GM19397 (cell line): ENCODE measurements at regions not wholly inside any gene's neighbourhood (a gene's known extent, or its start where the extent isn't known, plus 50 kb on each side); places are given as distances from the start of the nearest gene placed in this dataset.
"Not testable (repeated sequence)": the region's sequence is repeated elsewhere in the genome, so short reads cannot be mapped to it uniquely, and the experiment has no call there.

Source experiments
- ATAC-seq: cut with Tn5 transposase; IDR thresholded peaks from one replicate; pipeline ENCODE4 v1.9.1; 2021; ENCODE audit warnings: mild to moderate bottlenecking, moderate library complexity; ENCODE audit not compliant: unreplicated experiment

DNA sequence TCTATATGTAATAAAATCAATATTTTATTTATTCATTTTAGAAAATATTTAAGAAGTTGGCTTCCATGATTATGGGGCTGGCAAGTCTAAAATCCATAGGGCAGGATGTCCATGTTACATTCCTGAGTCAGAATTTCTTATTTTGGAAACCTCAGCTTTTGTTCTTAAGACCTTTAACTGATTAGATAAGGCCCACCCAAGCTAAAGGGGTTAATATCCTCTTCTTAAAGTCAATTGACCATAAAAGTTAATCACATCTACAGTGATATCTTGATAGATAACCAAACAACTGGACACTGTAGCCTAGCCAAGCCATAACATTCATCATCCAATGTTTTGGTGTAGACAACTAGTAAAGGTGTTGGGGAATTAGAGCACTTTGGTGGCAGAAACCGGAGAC, 1035.4 kb upstream of the ZEB2 start:
- no peak for ATAC-seq

DNA sequence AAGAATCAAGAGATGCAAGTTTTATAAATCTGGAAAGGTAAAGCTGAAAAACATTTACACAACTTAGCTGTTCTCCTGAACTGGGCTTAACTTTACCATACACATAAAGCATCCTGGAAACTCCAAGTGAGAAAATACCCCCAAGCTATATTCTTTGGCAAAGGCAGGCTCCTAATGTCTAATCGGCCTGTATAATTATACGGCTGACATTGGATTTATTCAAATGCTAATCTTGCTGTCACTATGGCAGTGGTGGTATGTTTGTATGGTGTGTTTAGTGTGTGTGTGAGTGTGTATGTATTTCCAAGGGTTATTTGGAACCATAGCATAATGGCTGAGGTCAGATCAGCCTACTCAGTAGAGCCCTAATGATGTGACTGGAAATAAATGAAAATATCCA, 1031.8 kb upstream of the ZEB2 start:
- no peak for ATAC-seq

DNA sequence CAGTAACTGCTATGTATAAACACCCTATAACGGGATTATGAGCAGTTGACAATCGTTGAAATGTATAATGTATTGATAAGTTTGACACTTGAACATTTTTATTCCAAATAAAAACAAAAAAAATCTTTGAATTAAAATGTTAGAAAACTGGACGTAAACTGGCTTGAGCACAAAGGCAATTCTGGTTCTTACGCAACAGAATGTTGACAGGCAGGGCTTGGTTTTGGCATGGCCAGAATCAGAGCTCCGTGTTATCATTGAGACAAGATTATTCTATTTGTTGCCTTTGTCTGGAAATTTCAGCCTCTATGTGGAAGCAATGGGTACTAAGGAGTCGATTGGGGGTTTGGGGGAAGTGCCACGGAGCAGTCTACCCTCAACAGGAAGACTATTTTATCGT, 1028.6 kb upstream of the ZEB2 start:
- ATAC-seq, result no peak

DNA sequence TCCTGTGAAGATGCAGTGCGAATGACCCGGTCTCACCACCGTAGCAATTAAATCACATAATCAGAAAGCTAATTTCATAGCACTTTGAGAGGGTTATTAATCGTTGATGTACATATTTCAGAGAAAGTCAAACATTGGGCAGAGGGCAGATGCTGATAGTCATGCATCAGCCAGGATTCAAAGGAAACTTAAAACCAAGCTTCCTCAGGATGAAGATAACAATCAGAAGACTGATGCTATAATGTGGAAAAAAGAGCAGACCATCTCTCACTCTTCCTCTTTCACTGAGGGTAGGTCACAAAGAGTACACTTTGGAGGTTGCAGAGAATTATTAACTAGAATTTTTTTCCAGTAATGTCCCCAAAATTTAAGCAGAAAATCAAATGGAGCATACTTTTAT, 1027.7 kb upstream of the ZEB2 start:
- ATAC-seq, result no peak

DNA sequence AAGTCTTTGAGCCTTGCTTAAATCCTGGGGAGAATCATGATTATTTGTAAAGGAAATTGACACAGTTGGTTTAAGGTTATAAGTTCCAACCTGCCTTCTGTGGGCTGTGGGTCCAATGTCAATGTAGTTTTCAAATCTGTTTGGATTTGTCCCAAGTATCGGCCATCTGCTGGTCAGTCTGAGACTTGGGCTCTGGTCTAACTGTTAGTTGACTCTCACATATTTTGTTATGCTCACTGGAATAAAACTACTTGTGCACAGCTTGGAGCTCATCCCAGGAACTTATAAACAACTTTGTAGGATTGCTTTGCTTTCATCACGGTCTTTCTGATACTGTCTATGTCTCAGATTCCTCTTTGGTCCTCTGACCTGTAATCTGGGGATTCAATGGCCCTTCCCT, 1026.2 kb upstream of the ZEB2 start:
- no peak for ATAC-seq

DNA sequence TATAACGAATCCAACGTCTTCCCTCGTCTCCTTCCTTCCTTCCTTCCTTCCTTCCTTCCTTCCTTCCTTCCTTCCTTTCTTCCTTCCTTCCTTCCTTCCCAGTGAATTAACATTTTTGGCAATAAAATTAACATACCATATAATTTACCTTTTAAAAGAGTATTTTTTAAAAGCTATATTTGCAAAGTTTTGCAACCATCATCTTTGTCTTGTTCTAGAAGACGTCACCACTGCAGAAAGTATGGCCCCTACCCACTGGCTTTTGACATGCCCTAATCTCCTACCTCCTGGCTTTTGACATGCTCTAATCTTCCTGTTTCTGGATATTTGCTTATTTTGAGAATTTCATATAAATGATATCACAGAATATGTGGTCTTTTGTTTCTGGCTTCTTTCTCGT, 1023.9 kb upstream of the ZEB2 start:
- ATAC-seq, result no peak

DNA sequence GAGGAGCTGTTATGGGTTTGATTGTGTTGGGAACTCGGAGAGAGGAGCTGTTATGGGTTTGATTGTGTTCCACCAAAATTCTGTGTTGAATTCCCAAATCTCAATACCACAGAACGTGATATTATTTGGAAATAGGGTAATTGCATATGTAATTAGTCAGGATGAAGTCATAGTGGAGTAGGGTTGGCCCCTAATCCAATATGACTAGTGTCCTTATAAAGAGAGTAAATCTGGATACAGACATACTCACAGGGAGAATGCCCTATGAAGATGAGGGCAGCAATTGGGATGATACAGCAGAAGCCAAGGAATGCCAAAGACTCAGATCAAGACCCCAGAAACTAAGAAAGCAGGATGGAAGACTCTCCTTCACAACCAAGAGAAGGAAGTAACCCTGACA, 1023.2 kb upstream of the ZEB2 start:
- no peak for ATAC-seq

DNA sequence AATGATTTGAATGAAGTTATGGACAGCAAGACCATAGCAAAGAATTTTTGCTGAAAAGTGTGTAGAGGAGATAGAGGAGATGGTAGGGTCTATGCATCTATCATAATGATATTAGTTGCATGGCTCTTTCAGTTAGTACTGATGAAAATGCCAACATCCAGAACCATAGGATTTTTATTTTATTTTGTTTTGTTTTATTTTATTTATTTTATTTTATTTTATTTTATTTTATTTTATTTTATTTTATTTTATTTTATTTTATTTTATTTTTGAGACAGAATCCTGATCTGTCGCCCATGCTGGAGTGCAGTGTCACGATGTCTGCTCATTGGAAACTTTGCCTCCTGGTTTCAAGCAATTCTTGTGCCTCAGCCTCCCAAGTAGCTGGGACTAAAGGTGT, 1021.1 kb upstream of the ZEB2 start:
- no peak for ATAC-seq

DNA sequence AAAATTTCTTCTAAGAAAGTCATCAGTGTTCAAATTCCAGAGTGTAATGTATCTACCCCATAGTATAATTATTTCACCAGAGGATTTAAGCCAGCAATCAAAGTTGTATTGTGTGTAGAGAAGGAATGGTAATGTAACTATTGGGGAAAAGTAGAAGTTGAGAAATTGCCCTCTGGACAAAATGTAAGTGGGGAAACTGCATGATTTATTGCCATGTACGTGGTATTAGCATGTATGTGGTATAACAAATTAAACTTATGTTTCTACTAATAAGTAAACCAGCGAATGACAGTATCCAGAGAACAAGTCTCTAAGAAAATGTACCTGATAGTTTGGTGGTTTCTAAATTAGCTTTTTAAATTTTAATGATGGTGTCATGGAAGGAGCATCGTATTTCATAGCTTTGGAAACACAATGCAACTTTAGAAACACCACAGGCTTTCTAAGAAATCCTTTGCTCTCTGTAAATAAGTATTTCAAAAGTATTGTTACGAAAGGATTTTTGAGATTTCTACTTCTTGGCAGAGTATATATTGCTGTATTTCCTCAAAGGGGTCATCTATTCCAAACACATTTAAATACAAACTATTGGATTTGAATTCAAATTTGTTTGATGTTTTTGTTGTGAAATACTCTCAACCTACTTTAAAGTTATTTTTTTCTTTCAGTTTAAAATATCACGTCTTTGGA, 1018.9 kb upstream of the ZEB2 start:
- no peak for ATAC-seq

DNA sequence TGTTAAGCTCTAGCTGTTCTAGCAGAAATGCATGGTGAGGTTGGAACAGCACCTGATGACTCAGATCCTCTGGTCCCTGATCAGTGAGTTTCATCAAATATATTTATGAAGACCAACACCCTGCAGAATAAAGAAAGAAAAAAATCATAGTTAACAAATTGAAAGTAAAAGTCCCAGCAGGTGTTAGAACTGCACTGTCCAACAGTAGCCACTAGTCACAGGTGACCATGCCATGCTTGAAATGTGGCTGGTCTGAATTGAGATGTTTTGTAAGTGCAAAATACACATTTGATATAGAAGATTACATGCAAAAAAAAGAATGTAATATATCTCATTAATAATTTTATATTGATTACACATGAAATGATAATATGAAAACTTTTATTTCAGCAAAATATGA, 1010.7 kb upstream of the ZEB2 start:
- no peak for ATAC-seq

DNA sequence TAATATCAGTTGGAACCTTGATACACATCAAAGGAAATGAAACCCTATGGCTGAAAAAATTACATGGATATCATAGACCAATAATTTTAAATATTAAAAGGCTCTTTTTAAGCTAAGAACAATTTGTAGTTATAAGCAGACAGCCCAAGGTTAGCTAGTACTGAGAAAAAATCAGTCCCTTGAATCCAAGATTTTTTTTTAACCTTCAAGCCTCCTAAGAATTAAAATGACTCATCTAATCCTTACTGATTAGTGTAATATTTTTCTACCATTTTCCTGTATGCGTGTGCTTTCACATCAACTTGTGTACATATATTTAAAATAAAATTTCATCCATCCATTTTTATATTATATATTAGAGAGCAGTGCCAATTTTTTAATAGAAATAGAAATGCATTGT, 1004.9 kb upstream of the ZEB2 start:
- ATAC-seq, result no peak

DNA sequence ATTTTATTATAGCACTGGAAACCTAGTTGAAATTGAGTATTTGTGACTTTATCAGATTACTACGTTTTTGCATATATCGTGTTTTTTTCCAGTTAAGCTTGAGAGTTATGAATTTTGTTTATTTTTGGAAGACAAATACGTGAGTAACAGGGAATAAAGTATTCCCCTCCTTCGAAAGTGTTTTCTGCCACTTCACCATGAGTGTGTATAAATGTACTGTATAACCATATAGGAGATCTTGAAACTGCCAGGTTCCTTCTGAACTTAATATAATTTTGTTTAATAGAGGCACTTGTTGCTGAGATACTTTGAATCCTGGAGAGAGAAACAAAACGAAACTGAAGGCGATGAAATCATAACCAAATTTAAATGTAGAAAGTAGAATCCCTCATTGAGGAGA, 1004.4 kb upstream of the ZEB2 start:
- ATAC-seq, result no peak

DNA sequence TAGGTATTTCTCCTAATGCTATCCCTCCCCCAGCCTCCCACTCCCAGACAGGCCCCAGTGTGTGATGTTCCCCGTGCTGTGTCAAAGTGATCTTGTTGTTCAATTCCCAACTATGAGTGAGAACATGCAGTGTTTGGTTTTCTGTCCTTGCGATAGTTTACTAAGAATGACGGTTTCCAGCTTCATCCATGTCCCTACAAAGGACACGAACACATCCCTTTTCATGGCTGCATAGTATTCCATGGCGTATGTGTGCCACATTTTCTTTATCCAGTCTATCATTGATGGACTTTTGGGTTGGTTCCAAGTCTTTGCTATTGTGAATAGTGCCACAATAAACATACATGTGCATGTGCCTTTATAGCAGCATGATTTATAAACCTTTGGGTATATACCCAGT, 999.3 kb upstream of the ZEB2 start:
- not testable (repeated sequence) for ATAC-seq

DNA sequence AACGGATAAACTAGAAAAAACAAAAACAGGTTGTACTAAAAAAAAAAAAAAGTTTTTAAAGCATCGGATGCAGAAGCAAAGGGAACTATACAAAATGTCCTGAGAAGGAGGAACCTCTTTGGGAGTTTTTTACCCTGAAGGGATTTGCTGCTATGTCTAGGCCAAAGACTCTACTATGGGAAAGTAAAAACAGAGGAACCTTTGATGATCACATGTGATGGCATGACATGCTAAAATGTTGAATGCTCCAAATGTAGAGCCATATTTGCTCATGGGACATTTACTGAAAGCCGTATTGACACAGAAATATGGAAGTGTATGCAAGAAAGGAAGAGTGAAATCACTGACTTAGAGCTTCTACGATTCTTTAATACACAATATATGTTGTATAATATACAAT, 992.0 kb upstream of the ZEB2 start:
- no peak for ATAC-seq

DNA sequence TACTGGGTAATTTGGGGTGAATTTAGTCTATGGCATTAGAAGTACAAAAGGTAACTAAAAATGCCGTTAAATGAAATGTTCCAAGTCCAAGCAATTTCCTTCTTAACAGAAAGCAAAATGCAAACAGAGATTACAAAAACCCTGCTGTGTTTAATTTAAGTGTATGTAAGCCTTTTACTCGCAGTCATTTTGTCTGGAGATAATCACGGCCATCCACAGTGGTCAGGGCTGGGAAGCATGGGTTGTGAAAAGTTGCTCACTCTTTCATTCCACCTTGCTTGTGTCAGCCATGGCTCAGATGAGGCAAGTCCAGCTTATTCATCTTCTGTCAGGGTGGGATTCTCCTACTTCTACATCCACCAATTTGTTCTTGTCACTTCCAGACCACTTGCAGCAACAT, 983.6 kb upstream of the ZEB2 start:
- no peak for ATAC-seq

DNA sequence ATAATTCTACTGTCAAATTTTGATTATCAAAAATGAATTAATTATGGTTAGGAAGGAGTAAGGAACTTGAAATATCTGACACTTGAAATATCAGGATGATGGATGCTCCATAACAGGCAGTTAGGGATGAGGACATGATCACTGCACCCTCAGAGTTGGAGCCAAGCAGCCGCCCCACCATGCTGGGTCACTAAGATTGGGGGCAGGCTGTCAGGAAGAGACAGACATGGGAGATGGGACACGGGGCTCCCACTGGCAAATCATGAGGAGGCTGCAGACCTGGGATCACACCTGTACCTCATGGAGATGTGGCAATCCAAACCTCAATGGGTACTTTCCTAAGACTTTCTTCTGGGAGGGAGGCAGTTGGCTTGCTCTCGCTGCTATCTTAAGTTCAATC, 982.0 kb upstream of the ZEB2 start:
- ATAC-seq, result no peak

DNA sequence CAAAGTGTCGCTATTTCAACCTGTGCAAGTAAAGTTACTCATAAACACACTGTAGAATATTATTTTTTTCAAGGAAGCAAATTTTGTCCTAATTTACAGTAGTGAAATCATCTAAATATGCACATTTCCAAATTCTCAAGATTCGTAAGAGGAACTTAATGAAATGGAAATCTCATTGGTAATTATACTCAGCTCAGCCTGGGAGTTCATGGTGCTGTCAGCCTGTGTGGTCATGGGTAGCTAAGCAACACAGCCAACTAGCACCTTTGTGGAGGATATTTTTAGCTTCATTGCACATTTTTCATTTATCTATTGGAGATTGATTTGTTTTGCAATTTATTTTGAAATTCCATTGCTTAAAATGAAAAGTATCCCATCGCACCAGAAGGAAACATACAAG, 975.7 kb upstream of the ZEB2 start:
- ATAC-seq, result no peak

DNA sequence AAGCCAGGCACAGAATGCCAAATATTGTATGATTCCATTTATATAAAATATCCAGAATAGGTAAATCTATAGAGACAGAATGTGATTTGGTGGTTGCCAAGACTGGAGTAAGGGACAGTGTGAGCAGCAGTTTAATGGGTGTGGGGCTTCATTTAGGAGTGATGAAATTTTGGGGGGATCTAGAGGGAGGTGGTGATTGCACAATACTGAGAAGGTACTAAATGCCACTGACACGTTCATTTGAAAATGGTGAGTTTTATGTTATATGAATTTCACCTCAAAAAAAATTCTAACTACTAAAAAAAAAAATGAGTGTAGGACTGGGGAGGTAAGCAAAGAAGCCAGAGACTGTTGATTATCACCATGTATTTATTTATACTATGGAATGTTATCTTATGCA, 974.5 kb upstream of the ZEB2 start:
- no peak for ATAC-seq

DNA sequence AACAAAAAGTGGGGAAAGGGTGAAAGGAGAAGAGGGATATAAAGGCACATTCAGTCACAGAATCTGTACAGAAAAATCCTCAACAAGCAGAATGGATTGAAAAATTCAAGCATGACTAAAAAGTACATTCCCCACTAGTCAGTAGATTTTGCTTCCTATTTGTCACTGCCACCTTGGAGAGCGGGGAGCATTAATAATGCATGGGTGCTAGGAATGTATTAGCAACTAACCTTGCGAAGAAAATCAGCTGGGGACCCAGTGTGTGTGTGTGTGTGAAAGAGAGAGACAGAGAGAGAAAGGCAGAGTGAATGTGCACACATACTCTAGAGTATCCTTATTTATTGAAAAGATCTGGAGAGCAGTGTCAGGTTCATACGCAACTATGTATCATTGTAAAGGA, 968.7 kb upstream of the ZEB2 start:
- ATAC-seq, result no peak

DNA sequence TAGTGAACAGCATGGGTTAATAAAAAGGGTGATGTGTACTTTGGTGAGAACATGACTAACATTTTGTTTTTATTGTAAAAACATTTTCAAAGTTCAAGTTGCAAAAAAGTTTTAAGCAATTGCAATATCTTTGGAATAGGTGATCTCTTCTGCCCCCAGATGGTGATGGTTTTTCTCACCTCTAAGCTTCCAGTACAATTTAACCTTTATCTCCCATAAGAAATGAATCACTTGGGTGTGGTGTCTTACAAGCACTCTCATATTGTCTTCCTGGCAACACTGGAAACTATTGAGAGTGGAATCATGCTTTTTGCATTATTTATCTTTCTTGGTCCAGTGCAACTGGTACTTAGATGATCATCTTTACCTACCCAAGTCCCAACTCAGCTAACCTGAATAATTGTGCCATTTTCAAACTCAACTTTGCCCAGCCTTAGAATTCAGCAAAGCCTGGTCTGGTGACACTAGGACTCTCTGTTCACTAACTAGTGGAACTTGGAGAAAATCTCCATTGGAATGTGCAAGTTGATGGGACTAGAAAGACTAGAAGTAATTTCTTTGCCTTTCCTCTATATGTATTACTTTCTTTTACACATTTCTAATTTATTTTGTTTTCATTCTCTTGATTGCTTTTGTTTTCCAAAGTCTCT, 964.7 kb upstream of the ZEB2 start:
- ATAC-seq, result no peak

DNA sequence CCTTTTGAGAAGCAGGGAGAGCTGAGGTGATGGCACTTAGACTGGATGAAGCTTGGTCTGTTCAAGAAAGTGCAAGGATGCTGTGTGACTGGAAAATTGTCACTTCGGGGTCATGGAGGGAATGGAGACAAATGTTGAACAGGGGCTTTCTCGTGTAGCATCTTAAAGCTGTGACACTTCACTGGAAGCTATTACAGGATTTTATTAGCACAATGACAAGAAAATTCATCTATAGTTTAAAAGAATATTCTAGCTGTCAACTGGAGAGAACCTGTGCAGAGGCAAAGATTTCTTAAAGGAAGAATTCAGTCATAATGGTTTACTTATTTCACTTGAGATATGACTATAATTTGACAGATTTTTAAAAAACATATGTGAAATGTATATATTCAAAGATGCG, 963.9 kb upstream of the ZEB2 start:
- no peak for ATAC-seq

DNA sequence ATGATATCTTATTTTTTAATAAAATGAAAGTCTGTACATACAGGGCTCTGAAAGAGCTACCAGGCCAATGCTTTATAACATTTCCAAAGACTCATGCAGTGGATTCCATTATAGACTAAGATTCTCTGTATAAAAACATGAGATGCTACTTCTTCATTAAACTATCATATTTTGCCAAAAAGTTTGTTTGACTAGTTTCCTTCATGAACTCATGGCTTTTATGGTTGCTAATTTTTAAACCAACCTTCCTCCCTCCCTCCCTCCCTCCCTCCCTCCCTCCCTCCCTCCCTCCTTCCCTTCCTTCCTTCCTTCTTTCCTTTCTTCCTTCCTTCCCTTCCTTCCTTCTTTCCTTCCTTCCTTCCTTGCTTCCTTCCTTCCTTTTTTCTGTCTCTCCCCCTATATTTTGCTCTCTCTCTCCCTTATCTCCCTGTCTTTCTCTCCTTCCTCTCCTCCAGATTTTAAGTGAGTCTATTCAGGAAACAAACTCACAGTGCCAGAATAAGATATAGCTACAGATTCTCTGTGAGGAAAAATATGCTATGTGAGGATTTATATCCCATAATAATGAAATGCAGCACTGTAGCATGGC, 961.5 kb upstream of the ZEB2 start:
- ATAC-seq, result no peak

DNA sequence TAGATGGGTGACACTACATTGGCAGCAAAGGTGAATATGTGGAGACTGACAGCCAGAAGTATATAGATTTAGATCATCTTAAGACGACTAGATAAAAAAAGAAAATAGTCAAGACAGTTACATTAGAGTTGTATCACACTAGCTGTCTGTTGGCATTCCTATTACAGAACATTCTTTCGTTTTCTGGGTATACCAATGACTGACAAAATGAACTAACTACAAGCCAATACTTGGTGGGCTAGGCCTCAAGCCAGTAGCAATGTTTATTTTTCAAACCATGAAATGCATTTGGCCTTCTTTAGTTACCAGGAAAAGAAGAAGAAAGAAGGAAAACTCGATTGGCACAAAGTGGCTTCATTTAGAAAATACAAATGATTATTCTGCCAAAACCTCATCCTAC, 944.9 kb upstream of the ZEB2 start:
- no peak for ATAC-seq
